Osteocyte (in vitro differentiated cells): ENCODE measurements at regions not wholly inside any gene's neighbourhood (a gene's known extent, or its start where the extent isn't known, plus 50 kb on each side); places are given as distances from the start of the nearest gene placed in this dataset.

Experiments
- DNase-seq: peaks from one replicate; pipeline ENCODE4 v3.0.0; 2021; ENCODE audit warnings: mixed read lengths; ENCODE audit not compliant: unreplicated experiment; ENCODE audit errors: extremely low spot score
- H3K27ac Mint-ChIP-seq: one replicate; pipeline ENCODE4 v1.8.0; 2021; ENCODE audit warnings: mild to moderate bottlenecking, mixed read lengths; ENCODE audit not compliant: unreplicated experiment
- H3K27me3 Mint-ChIP-seq: one replicate; pipeline ENCODE4 v1.8.0; 2021; ENCODE audit warnings: mixed read lengths; ENCODE audit not compliant: unreplicated experiment
- H3K36me3 Mint-ChIP-seq: one replicate; pipeline ENCODE4 v1.8.0; 2021; ENCODE audit warnings: mixed read lengths; ENCODE audit not compliant: unreplicated experiment
- H3K4me1 Mint-ChIP-seq: one replicate; pipeline ENCODE4 v1.8.0; 2021; ENCODE audit warnings: mixed read lengths; ENCODE audit not compliant: unreplicated experiment
- H3K4me3 Mint-ChIP-seq: one replicate; pipeline ENCODE4 v1.8.0; 2021; ENCODE audit warnings: mild to moderate bottlenecking, moderate library complexity, mixed read lengths; ENCODE audit not compliant: unreplicated experiment
- H3K9me3 Mint-ChIP-seq: one replicate; pipeline ENCODE4 v1.8.0; 2021; ENCODE audit warnings: mixed read lengths; ENCODE audit not compliant: unreplicated experiment
- CTCF ChIP-seq: fragments of 200-600 bp; sonication (generic); IDR thresholded peaks from 2 replicates; pipeline ENCODE4 v1.5.0; 2021; ENCODE audit warnings: antibody characterized with exemption, mild to moderate bottlenecking, moderate library complexity

GRCh38 chr1:87239997-87240605, 88.6 kb upstream of the LMO4 start:
- TF ChIP-seq CTCF: no peak
- Mint-ChIP-seq H3K36me3 (no peaks in the 10 kb centered on the region), H3K27ac (no peak overlapping the region), H3K4me3 (no peak overlapping the region), H3K9me3 (no peaks in the 10 kb centered on the region), H3K27me3 (peaks cover 4% of the 10 kb centered on the region), H3K4me1 (no peaks in the 10 kb centered on the region)
- no peak for DNase-seq

- Mint-ChIP-seq H3K27me3 (no peaks in the 10 kb centered on the region), H3K4me3 (no peak overlapping the region), H3K36me3 (no peaks in the 10 kb centered on the region), H3K27ac (no peak overlapping the region), H3K4me1 (no peaks in the 10 kb centered on the region), H3K9me3 (no peaks in the 10 kb centered on the region)
- DNase-seq: no peak
- TF ChIP-seq CTCF: no peak
Observed at GRCh38 chr1:87240661-87241285, 87.9 kb upstream of the LMO4 start.

- no peak for TF ChIP-seq CTCF
- Mint-ChIP-seq H3K27ac (no peak overlapping the region), H3K4me1 (no peaks in the 10 kb centered on the region), H3K4me3 (no peak overlapping the region), H3K27me3 (no peaks in the 10 kb centered on the region), H3K36me3 (no peaks in the 10 kb centered on the region), H3K9me3 (no peaks in the 10 kb centered on the region)
- DNase-seq: no peak
Observed at GRCh38 chr1:87242445-87243185, 86.1 kb upstream of the LMO4 start.

GRCh38 chr1:87243573-87243972, 85.1 kb upstream of the LMO4 start:
- Mint-ChIP-seq H3K4me1 (no peaks in the 10 kb centered on the region), H3K36me3 (no peaks in the 10 kb centered on the region), H3K27ac (no peak overlapping the region), H3K27me3 (no peaks in the 10 kb centered on the region), H3K4me3 (no peak overlapping the region), H3K9me3 (no peaks in the 10 kb centered on the region)
- no peak for DNase-seq
- no peak for TF ChIP-seq CTCF

- H3K9me3 Mint-ChIP-seq: no peaks in the 10 kb centered on the region
- H3K4me1 Mint-ChIP-seq: no peaks in the 10 kb centered on the region
- no peaks in the 10 kb centered on the region for H3K36me3 Mint-ChIP-seq
- H3K27me3 Mint-ChIP-seq: no peaks in the 10 kb centered on the region
- no peak for TF ChIP-seq CTCF
- no peak for DNase-seq
- no peak overlapping the region for H3K4me3 Mint-ChIP-seq
- H3K27ac Mint-ChIP-seq: no peak overlapping the region
Observed at GRCh38 chr1:87246436-87246835, 82.2 kb upstream of the LMO4 start.
